ENCODE measurements at regions not wholly inside any gene's neighbourhood (a gene's known extent, or its start where the extent isn't known, plus 50 kb on each side); places are given as distances from the start of the nearest gene placed in this dataset.

- no peak overlapping the region for H3K27ac ChIP-seq (ENCODE audit: insufficient read depth, low read length)
- H3K14ac ChIP-seq (replicated peaks; ENCODE audit: low read depth, low read length) = no peak overlapping the region
- H3K4ac ChIP-seq (ENCODE audit: low read depth, low read length) = no peak overlapping the region
- H3K27me3 ChIP-seq (ENCODE audit: control insufficient read depth, insufficient read depth, low read length) = peaks cover 9% of the 10 kb centered on the region; the same call in 1 of the 2 replicates
- H4K5ac ChIP-seq (ENCODE audit: low read depth, low read length) = no peak overlapping the region
- H2BK20ac ChIP-seq (ENCODE audit: low read depth, low read length) = no peak overlapping the region
- H3K4me3 ChIP-seq (ENCODE audit: insufficient read depth, low read depth, low read length) = no peak overlapping the region
- no peaks in the 10 kb centered on the region for H3K79me1 ChIP-seq (ENCODE audit: low read depth in 1 of 2, low read length in 2 of 2)
- H3K4me1 ChIP-seq (ENCODE audit: control insufficient read depth, insufficient read depth, low read length) = no peaks in the 10 kb centered on the region
- H2AK9ac ChIP-seq (replicated peaks; ENCODE audit: low read depth, low read length, poor library complexity) = no peak overlapping the region
- DNase-seq = no peak
- no peaks in the 10 kb centered on the region for H3K36me3 ChIP-seq (ENCODE audit: control insufficient read depth, insufficient read depth, low read length)
- no peak overlapping the region for H2AFZ ChIP-seq (replicated peaks; ENCODE audit: low read length, poor library complexity)
- TF ChIP-seq USF2 (IDR thresholded peaks at IDR 0.05; ENCODE audit: low read depth, low read length) (no peak), RFX5 (IDR thresholded peaks at IDR 0.05; ENCODE audit: low read depth, low read length) (no peak), CTCF (conservative IDR thresholded peaks at IDR 0.05; ENCODE audit: low read depth, low read length) (no peak), FOS (IDR thresholded peaks at IDR 0.05; ENCODE audit: low read depth, low read length) (no peak), MAZ (IDR thresholded peaks at IDR 0.05; ENCODE audit: borderline replicate concordance, low read depth, low read length) (no peak), RCOR1 (IDR thresholded peaks at IDR 0.05; ENCODE audit: insufficient replicate concordance, low read length) (no peak), MAFK (IDR thresholded peaks at IDR 0.05; ENCODE audit: low read depth, low read length) (no peak), NFE2L2 (IDR thresholded peaks at IDR 0.05; ENCODE audit: low read depth, low read length) (no peak), MXI1 (IDR thresholded peaks at IDR 0.05; ENCODE audit: borderline replicate concordance, low read depth, low read length) (no peak)
- H3K9me3 ChIP-seq (ENCODE audit: control insufficient read depth, insufficient read depth, low read length) = peaks cover 8% of the 10 kb centered on the region; the same call in 1 of the 2 replicates
- H3K56ac ChIP-seq (ENCODE audit: extremely low read depth, insufficient read depth, low read length) = no peak overlapping the region
- H2BK5ac ChIP-seq (ENCODE audit: low read depth, low read length, poor library complexity, severe bottlenecking) = no peak overlapping the region
- H3K9ac ChIP-seq (ENCODE audit: low read depth, low read length) = no peak overlapping the region
- dilution Hi-C loops (cut with HindIII; ENCODE audit: low sequenced_read_pairs, unreplicated experiment) = no loop called here
- ChIA-PET CTCF (interaction anchor here (0.6 kb wide), 1 partner anchor 75 kb away, joined by 3 read pairs; no protein-coding TSS in a partner anchor), POLR2A (ENCODE audit: unreplicated experiment) (no interaction called here)
- H3K18ac ChIP-seq (ENCODE audit: low read depth, low read length) = no peak overlapping the region
- BruUV-seq (replicated peaks) = no TSS peak
- no CpG with 5 or more reads among the region's 1 CpG for WGBS, 2 experiments (ENCODE audit: extremely low coverage in 2 of 2, insufficient read length in 1 of 2)
- no peak overlapping the region for H4K8ac ChIP-seq (ENCODE audit: low read depth in 2 of 2, low read length in 2 of 2)
- in situ Hi-C loops (cut with MboI; ENCODE audit: low sequenced_read_pairs) = no loop called here
- ATAC-seq (ENCODE audit: low read depth) = no peak
- H2BK15ac ChIP-seq (ENCODE audit: low read depth, low read length) = no peak overlapping the region
- H4K91ac ChIP-seq (ENCODE audit: insufficient read depth, low read depth, low read length) = no peak overlapping the region
- H4K20me1 ChIP-seq (ENCODE audit: insufficient read depth, low read length) = no peaks in the 10 kb centered on the region
- H2AK5ac ChIP-seq (ENCODE audit: low read depth, low read length) = no peak overlapping the region
- no peak overlapping the region for H3K23ac ChIP-seq (ENCODE audit: low read depth, low read length)
- no peaks in the 10 kb centered on the region for H3K9me1 ChIP-seq (ENCODE audit: insufficient read depth, low read length)
- H2BK120ac ChIP-seq (ENCODE audit: low read depth, low read length) = no peak overlapping the region
- intact Hi-C loops (cut with micrococcal nuclease) = no loop called here
- no peak overlapping the region for H3K4me2 ChIP-seq (ENCODE audit: low read depth, low read length)
These were observed 74.4 kb upstream of the S1PR3 start for GRCh38 chr9:88916894-88917293.

All from IMR-90 (cell line).